Right lobe of liver (tissue), 4 donors: ENCODE measurements at regions not wholly inside any gene's neighbourhood (a gene's known extent, or its start where the extent isn't known, plus 50 kb on each side); places are given as distances from the start of the nearest gene placed in this dataset.

Experiments used
- POLR2A ChIP-seq: fragments of 450-650 bp; IDR thresholded peaks from one replicate; pipeline ENCODE4 v1.6.1; 2017; ENCODE audit warnings: antibody characterized with exemption, mild to moderate bottlenecking
- TF ChIP-seq, protein P1 (sequence below), 4 donors: fragments of 200-600 bp in 3 of 4; fragments of 450-650 bp in 1 of 4; IDR thresholded peaks; one replicate each; pipeline versions ENCODE4 v1.5.1 to v1.8.0; 2016 to 2022; ENCODE audit warnings: antibody characterized with exemption in 4 of 4, mild to moderate bottlenecking in 2 of 4
- donor health status: DM: no; HTN: no; CAD: no.
- donor health status: DM: no; HTN: no; CAD: no.
- donor health status: DM: no; HTN: yes; CAD: no.

DNA sequence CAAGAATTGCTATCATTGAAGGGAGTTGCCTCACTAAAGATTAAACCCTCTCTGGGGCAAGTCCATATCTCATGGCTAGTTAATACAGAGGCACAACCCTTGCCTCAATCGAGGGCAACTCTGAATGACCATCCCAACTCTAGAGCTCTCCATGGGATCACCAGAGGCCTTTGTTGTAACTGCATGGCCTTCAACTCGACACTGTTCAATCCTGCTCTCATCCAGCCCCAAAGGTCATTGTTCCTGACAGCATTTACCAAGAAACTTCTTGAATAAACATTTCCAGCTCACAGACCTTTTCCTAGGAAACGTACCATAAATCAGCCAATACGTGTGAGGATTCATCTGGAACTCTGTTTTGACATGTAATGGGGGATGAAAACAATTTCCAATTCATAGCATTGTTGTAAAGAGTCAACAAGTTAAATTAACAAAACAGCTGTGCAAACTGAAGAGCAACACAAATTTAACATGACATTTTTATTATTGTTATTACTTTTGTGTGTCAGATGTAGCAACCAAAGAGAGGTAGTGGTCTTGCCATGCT is 452.7 kb downstream of the SUCLA2 start:
- TF ChIP-seq, protein P1, sequence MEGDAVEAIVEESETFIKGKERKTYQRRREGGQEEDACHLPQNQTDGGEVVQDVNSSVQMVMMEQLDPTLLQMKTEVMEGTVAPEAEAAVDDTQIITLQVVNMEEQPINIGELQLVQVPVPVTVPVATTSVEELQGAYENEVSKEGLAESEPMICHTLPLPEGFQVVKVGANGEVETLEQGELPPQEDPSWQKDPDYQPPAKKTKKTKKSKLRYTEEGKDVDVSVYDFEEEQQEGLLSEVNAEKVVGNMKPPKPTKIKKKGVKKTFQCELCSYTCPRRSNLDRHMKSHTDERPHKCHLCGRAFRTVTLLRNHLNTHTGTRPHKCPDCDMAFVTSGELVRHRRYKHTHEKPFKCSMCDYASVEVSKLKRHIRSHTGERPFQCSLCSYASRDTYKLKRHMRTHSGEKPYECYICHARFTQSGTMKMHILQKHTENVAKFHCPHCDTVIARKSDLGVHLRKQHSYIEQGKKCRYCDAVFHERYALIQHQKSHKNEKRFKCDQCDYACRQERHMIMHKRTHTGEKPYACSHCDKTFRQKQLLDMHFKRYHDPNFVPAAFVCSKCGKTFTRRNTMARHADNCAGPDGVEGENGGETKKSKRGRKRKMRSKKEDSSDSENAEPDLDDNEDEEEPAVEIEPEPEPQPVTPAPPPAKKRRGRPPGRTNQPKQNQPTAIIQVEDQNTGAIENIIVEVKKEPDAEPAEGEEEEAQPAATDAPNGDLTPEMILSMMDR (IDR thresholded peaks at IDR 0.05): no peak
- TF ChIP-seq POLR2A: no peak
